ENCODE measurements at regions not wholly inside any gene's neighbourhood (a gene's known extent, or its start where the extent isn't known, plus 50 kb on each side); places are given as distances from the start of the nearest gene placed in this dataset.
"Not testable (repeated sequence)": the region's sequence is repeated elsewhere in the genome, so short reads cannot be mapped to it uniquely, and the experiment has no call there.

- TF ChIP-seq CTCF (conservative IDR thresholded peaks at IDR 0.05); ZFX (IDR thresholded peaks at IDR 0.05): not testable (repeated sequence)
Observed at GRCh38 chr15:24311692-24312091, 363.9 kb upstream of the NPAP1 start.
